ENCODE measurements at regions not wholly inside any gene's neighbourhood (a gene's known extent, or its start where the extent isn't known, plus 50 kb on each side); places are given as distances from the start of the nearest gene placed in this dataset.

GRCh38 chr6:27126815-27127537, 120.5 kb upstream of the PRSS16 start (continued):
- no peak for TF ChIP-seq ZNF512 (CRISPR knock-in tag; IDR thresholded peaks at IDR 0.05)
- TF ChIP-seq SMC3 (IDR thresholded peaks at IDR 0.05; ENCODE audit: low read length): peak; percentile 73
- peak; percentile 52 for TF ChIP-seq ZNF687 (CRISPR knock-in tag; IDR thresholded peaks at IDR 0.05)
- TF ChIP-seq RBM22 (optimal IDR thresholded peaks at IDR 0.05; ENCODE audit: low read length): no peak
- no peak for TF ChIP-seq TFAP4 (IDR thresholded peaks at IDR 0.05; ENCODE audit: borderline replicate concordance, low read depth)
- peak; percentile 86 for TF ChIP-seq KAT8 (CRISPR knock-in tag; IDR thresholded peaks at IDR 0.05)
- TF ChIP-seq CTCF (CRISPR knock-in tag; IDR thresholded peaks at IDR 0.05): peak; percentile 96
- no peak for TF ChIP-seq GTF2F1 (IDR thresholded peaks at IDR 0.05; ENCODE audit: low read length)
- TF ChIP-seq ZNF20 (CRISPR knock-in tag; IDR thresholded peaks at IDR 0.05): 0 out of 2 replicates have a peak, but pooled peaks have one; percentile 21
- peak; percentile 83; the same call in 1 of the 2 replicates for TF ChIP-seq ATF2 (CRISPR knock-in tag; IDR thresholded peaks at IDR 0.05)
- peak; percentile 62; the same call in 1 of the 2 replicates for TF ChIP-seq YEATS4 (CRISPR knock-in tag; IDR thresholded peaks at IDR 0.05; ENCODE audit: borderline replicate concordance)
- 0 out of 2 replicates have a peak, but pooled peaks have one; percentile 60 for TF ChIP-seq ZSCAN29 (CRISPR knock-in tag; conservative IDR thresholded peaks at IDR 0.05)
- peak; percentile 28; the same call in 1 of the 2 replicates for TF ChIP-seq ZNF652 (CRISPR knock-in tag; IDR thresholded peaks at IDR 0.05; ENCODE audit: borderline replicate concordance, low read depth)

Measured in HepG2 (cell line).